ENCODE measurements at regions not wholly inside any gene's neighbourhood (a gene's known extent, or its start where the extent isn't known, plus 50 kb on each side); places are given as distances from the start of the nearest gene placed in this dataset.
A peak's percentile ranks its signal among the peaks of the same experiment; 100 is the strongest.

- TF ChIP-seq, protein P1, sequence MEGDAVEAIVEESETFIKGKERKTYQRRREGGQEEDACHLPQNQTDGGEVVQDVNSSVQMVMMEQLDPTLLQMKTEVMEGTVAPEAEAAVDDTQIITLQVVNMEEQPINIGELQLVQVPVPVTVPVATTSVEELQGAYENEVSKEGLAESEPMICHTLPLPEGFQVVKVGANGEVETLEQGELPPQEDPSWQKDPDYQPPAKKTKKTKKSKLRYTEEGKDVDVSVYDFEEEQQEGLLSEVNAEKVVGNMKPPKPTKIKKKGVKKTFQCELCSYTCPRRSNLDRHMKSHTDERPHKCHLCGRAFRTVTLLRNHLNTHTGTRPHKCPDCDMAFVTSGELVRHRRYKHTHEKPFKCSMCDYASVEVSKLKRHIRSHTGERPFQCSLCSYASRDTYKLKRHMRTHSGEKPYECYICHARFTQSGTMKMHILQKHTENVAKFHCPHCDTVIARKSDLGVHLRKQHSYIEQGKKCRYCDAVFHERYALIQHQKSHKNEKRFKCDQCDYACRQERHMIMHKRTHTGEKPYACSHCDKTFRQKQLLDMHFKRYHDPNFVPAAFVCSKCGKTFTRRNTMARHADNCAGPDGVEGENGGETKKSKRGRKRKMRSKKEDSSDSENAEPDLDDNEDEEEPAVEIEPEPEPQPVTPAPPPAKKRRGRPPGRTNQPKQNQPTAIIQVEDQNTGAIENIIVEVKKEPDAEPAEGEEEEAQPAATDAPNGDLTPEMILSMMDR (IDR thresholded peaks at IDR 0.05; ENCODE audit: poor library complexity, severe bottlenecking) = no peak
- Histone ChIP-seq H3K4me3 (ENCODE audit: severe bottlenecking) (no peak overlapping the region), H3K36me3 (ENCODE audit: low read depth) (no peaks in the 10 kb centered on the region), H3K27me3 (ENCODE audit: insufficient read depth, poor library complexity, severe bottlenecking) (no peaks in the 10 kb centered on the region), H3K4me1 (ENCODE audit: insufficient read depth, poor library complexity, severe bottlenecking) (peaks cover 11% of the 10 kb centered on the region), H3K9me3 (ENCODE audit: severe bottlenecking) (no peaks in the 10 kb centered on the region), H3K27ac (ENCODE audit: poor library complexity, severe bottlenecking) (no peak overlapping the region)
- DNase-seq (ENCODE audit: low spot score) (no peak), ATAC-seq (ENCODE audit: low read depth) (peak; percentile 34; the same call in 1 of the 3 replicates)
Measured at GRCh38 chr15:94177112-94177511, 54.2 kb upstream of the MCTP2 start.

DNA sequence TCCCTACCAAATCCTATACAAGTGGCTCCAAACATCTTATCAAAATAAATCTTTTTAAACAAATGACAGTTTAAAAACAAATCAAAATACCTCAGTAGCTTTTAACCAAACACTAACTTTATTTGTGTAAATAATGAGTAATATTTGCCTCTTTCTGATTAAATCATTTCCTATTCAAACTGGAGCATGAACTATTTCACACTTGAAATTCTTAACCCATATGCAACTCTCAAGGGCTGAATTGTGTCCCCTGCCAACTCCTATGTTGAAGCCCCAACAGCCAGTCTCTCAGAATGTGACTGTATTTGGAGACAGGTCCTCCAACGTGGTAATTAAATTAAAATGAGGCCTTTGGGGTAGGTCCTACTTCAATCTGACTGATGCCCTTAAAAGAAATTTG is 55.9 kb upstream of the MCTP2 start:
- no peaks in the 10 kb centered on the region for H3K27me3 ChIP-seq (ENCODE audit: insufficient read depth, poor library complexity, severe bottlenecking)
- DNase-seq (ENCODE audit: low spot score) (no peak), ATAC-seq (ENCODE audit: low read depth) (no peak; the same call in 2 of the 3 replicates)
- no peak overlapping the region for H3K4me3 ChIP-seq (ENCODE audit: severe bottlenecking)
- H3K4me1 ChIP-seq (ENCODE audit: insufficient read depth, poor library complexity, severe bottlenecking) = peaks cover 11% of the 10 kb centered on the region
- no peak overlapping the region for H3K27ac ChIP-seq (ENCODE audit: poor library complexity, severe bottlenecking)
- no peaks in the 10 kb centered on the region for H3K9me3 ChIP-seq (ENCODE audit: severe bottlenecking)
- TF ChIP-seq, protein P1 (IDR thresholded peaks at IDR 0.05; ENCODE audit: poor library complexity, severe bottlenecking) = no peak
- no peaks in the 10 kb centered on the region for H3K36me3 ChIP-seq (ENCODE audit: low read depth)

DNA sequence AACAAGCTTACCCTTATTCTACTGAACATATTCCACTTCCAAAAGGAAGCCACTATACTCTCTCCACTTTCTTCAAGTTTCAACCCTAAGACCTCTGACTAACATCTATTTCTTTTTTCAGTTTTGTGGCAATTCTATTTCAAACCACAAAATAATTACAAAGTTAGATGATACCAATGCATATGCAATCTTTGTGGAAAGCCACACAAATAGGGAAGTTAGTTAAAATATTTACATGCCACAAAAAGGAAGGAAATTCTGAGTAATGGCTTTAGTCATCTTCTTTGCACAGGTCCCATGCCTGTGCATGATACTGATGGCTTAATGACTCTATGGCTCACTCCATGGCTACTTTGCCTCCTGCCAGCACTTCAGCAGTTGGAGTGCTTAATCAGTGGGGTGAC is 57.0 kb upstream of the MCTP2 start:
- ATAC-seq (ENCODE audit: low read depth) (peak; percentile 88), DNase-seq (ENCODE audit: low spot score) (no peak)
- no peaks in the 10 kb centered on the region for H3K27me3 ChIP-seq (ENCODE audit: insufficient read depth, poor library complexity, severe bottlenecking)
- no peak overlapping the region for H3K4me3 ChIP-seq (ENCODE audit: severe bottlenecking)
- peaks cover 11% of the 10 kb centered on the region for H3K4me1 ChIP-seq (ENCODE audit: insufficient read depth, poor library complexity, severe bottlenecking)
- TF ChIP-seq, protein P1 (IDR thresholded peaks at IDR 0.05; ENCODE audit: poor library complexity, severe bottlenecking) = no peak
- H3K9me3 ChIP-seq (ENCODE audit: severe bottlenecking) = no peaks in the 10 kb centered on the region
- H3K36me3 ChIP-seq (ENCODE audit: low read depth) = no peaks in the 10 kb centered on the region
- H3K27ac ChIP-seq (ENCODE audit: poor library complexity, severe bottlenecking) = no peak overlapping the region

GRCh38 chr15:94168250-94168649 is 63.1 kb upstream of the MCTP2 start:
- Histone ChIP-seq H3K4me3 (ENCODE audit: severe bottlenecking) (no peak overlapping the region), H3K27ac (ENCODE audit: poor library complexity, severe bottlenecking) (no peak overlapping the region), H3K27me3 (ENCODE audit: insufficient read depth, poor library complexity, severe bottlenecking) (no peaks in the 10 kb centered on the region), H3K9me3 (ENCODE audit: severe bottlenecking) (no peaks in the 10 kb centered on the region), H3K36me3 (ENCODE audit: low read depth) (no peaks in the 10 kb centered on the region), H3K4me1 (ENCODE audit: insufficient read depth, poor library complexity, severe bottlenecking) (no peaks in the 10 kb centered on the region)
- ATAC-seq (ENCODE audit: low read depth) (no peak), DNase-seq (ENCODE audit: low spot score) (no peak)
- TF ChIP-seq, protein P1 (IDR thresholded peaks at IDR 0.05; ENCODE audit: poor library complexity, severe bottlenecking) = peak; percentile 64

DNA sequence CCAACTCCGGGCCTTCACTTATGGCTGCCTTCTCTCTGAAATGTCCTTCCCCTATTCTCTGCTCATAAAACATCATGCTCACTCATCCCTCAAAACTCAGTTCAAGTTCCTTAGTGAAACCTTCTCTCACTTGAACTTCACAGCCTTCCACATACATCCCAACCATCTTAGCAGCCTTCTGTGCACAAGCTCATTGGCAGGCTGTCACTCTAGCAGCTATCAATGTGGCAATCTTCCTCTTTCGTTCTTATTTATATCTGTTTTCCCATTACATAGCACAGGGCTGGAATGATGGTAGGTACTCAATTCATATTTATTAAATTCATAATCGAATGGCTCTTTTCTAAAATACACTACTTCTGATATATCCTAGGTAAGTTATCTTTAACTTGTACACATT is 66.4 kb upstream of the MCTP2 start:
- H3K4me1 ChIP-seq (ENCODE audit: insufficient read depth, poor library complexity, severe bottlenecking) = no peaks in the 10 kb centered on the region
- DNase-seq (ENCODE audit: low spot score) (no peak), ATAC-seq (ENCODE audit: low read depth) (peak; percentile 23; the same call in 1 of the 3 replicates)
- TF ChIP-seq, protein P1 (IDR thresholded peaks at IDR 0.05; ENCODE audit: poor library complexity, severe bottlenecking) = no peak
- H3K27ac ChIP-seq (ENCODE audit: poor library complexity, severe bottlenecking) = no peak overlapping the region
- H3K9me3 ChIP-seq (ENCODE audit: severe bottlenecking) = no peaks in the 10 kb centered on the region
- H3K27me3 ChIP-seq (ENCODE audit: insufficient read depth, poor library complexity, severe bottlenecking) = no peaks in the 10 kb centered on the region
- no peak overlapping the region for H3K4me3 ChIP-seq (ENCODE audit: severe bottlenecking)
- no peaks in the 10 kb centered on the region for H3K36me3 ChIP-seq (ENCODE audit: low read depth)

All from RWPE2 (cell line).